KMS-11 (cell line): ENCODE measurements at regions not wholly inside any gene's neighbourhood (a gene's known extent, or its start where the extent isn't known, plus 50 kb on each side); places are given as distances from the start of the nearest gene placed in this dataset.

Source experiments
- H2AFZ ChIP-seq: fragments of 200-600 bp; sonication (generic); 2 replicates; pipeline ENCODE4 v1.6.1; 2016; ENCODE audit warnings: antibody characterized with exemption, mixed run types, low read depth
- H3K27ac ChIP-seq: fragments of 200-600 bp; sonication (generic); 2 replicates; pipeline ENCODE4 v1.6.1; 2016; ENCODE audit warnings: mild to moderate bottlenecking, mixed run types
- H3K27me3 ChIP-seq: fragments of 200-600 bp; sonication (generic); 2 replicates; pipeline ENCODE4 v1.6.1; 2017; ENCODE audit warnings: mild to moderate bottlenecking, low read depth, mixed run types, moderate library complexity; ENCODE audit not compliant: insufficient read depth
- H3K36me3 ChIP-seq: fragments of 200-600 bp; sonication (generic); 2 replicates; pipeline ENCODE4 v1.6.1; 2017; ENCODE audit warnings: mild to moderate bottlenecking, mixed run types; ENCODE audit not compliant: insufficient read depth
- H3K4me1 ChIP-seq: fragments of 200-600 bp; sonication (generic); 2 replicates; pipeline ENCODE4 v1.6.1; 2016; ENCODE audit warnings: mild to moderate bottlenecking, low read depth, mixed run types; ENCODE audit not compliant: poor library complexity, severe bottlenecking
- H3K4me2 ChIP-seq: fragments of 200-600 bp; sonication (generic); 2 replicates; pipeline ENCODE4 v1.7.0; 2016; ENCODE audit warnings: mild to moderate bottlenecking, mixed run types
- H3K4me3 ChIP-seq: fragments of 200-600 bp; sonication (generic); IDR thresholded peaks from 2 replicates; pipeline ENCODE4 v1.6.1; 2017; ENCODE audit warnings: low read depth, low read length, mixed read lengths; ENCODE audit not compliant: insufficient read depth
- H3K79me2 ChIP-seq: fragments of 200-600 bp; sonication (generic); 2 replicates; pipeline ENCODE4 v1.6.1; 2016; ENCODE audit warnings: low read depth, mixed run types; ENCODE audit not compliant: insufficient read depth
- H3K9ac ChIP-seq: fragments of 200-600 bp; sonication (generic); 2 replicates; pipeline ENCODE4 v1.6.1; 2016; ENCODE audit warnings: mild to moderate bottlenecking, mixed run types
- H4K20me1 ChIP-seq: fragments of 200-600 bp; sonication (generic); 2 replicates; pipeline ENCODE4 v1.6.1; 2016; ENCODE audit warnings: mild to moderate bottlenecking, mixed run types; ENCODE audit not compliant: insufficient read depth
- CTCF ChIP-seq: fragments of 200-600 bp; sonication (generic); conservative IDR thresholded peaks from 2 replicates; pipeline ENCODE4 v1.6.1; 2017; ENCODE audit warnings: low read depth, mild to moderate bottlenecking, antibody characterized with exemption, low read length, moderate library complexity, mixed read lengths

- Histone ChIP-seq H3K79me2 (no peaks in the 10 kb centered on the region), H3K27me3 (peaks cover 19% of the 10 kb centered on the region; the same call in 1 of the 2 replicates)
- TF ChIP-seq CTCF, result no peak
Observed at GRCh38 chr22:49717322-49717919, 110.3 kb downstream of the BRD1 start.

GRCh38 chr22:49716441-49716840 is 111.2 kb downstream of the BRD1 start:
- Histone ChIP-seq H4K20me1 (no peaks in the 10 kb centered on the region), H3K27me3 (peaks cover 17% of the 10 kb centered on the region; the same call in 1 of the 2 replicates), H3K4me2 (no peak overlapping the region), H3K4me1 (no peaks in the 10 kb centered on the region), H3K4me3 (no peak overlapping the region), H3K36me3 (no peaks in the 10 kb centered on the region), H2AFZ (no peak overlapping the region), H3K79me2 (no peaks in the 10 kb centered on the region), H3K27ac (no peak overlapping the region), H3K9ac (no peak overlapping the region)
- TF ChIP-seq CTCF, result no peak

More at GRCh38 chr22:49717322-49717919, 110.3 kb downstream of the BRD1 start:
- H3K4me2 ChIP-seq, result no peak overlapping the region
- H3K4me1 ChIP-seq, result no peaks in the 10 kb centered on the region
- no peaks in the 10 kb centered on the region for H3K36me3 ChIP-seq
- H4K20me1 ChIP-seq, result no peaks in the 10 kb centered on the region
- H3K9ac ChIP-seq, result no peak overlapping the region
- H3K4me3 ChIP-seq, result no peak overlapping the region
- H2AFZ ChIP-seq, result no peak overlapping the region
- H3K27ac ChIP-seq, result no peak overlapping the region

GRCh38 chr22:49715450-49715849 is 112.2 kb downstream of the BRD1 start:
- no peak overlapping the region for H3K27ac ChIP-seq
- H3K79me2 ChIP-seq, result no peaks in the 10 kb centered on the region
- no peaks in the 10 kb centered on the region for H3K36me3 ChIP-seq
- no peak overlapping the region for H3K9ac ChIP-seq
- no peak overlapping the region for H3K4me2 ChIP-seq
- no peak overlapping the region for H3K4me3 ChIP-seq
- TF ChIP-seq CTCF, result no peak
- H2AFZ ChIP-seq, result no peak overlapping the region
- no peaks in the 10 kb centered on the region for H3K4me1 ChIP-seq
- peaks cover 19% of the 10 kb centered on the region; the same call in 1 of the 2 replicates for H3K27me3 ChIP-seq
- no peaks in the 10 kb centered on the region for H4K20me1 ChIP-seq

GRCh38 chr22:49713003-49713402 is 114.7 kb downstream of the BRD1 start:
- Histone ChIP-seq H3K27ac (no peak overlapping the region), H3K36me3 (no peaks in the 10 kb centered on the region), H3K9ac (no peak overlapping the region), H3K79me2 (no peaks in the 10 kb centered on the region), H3K4me1 (no peaks in the 10 kb centered on the region), H2AFZ (no peak overlapping the region), H4K20me1 (no peaks in the 10 kb centered on the region), H3K4me2 (no peak overlapping the region), H3K4me3 (no peak overlapping the region), H3K27me3 (peaks cover 15% of the 10 kb centered on the region; the same call in 1 of the 2 replicates)
- TF ChIP-seq CTCF, result no peak
